NCI-H146 treated with DMSO at 0.1 percent for 48 hours (cell line): ENCODE measurements at regions not wholly inside any gene's neighbourhood (a gene's known extent, or its start where the extent isn't known, plus 50 kb on each side); places are given as distances from the start of the nearest gene placed in this dataset.

Experiments used
- DNase-seq: peaks from one replicate; lab custom pipeline; 2025; ENCODE audit not compliant: unreplicated experiment; lab: John Stamatoyannopoulos, UW

DNA sequence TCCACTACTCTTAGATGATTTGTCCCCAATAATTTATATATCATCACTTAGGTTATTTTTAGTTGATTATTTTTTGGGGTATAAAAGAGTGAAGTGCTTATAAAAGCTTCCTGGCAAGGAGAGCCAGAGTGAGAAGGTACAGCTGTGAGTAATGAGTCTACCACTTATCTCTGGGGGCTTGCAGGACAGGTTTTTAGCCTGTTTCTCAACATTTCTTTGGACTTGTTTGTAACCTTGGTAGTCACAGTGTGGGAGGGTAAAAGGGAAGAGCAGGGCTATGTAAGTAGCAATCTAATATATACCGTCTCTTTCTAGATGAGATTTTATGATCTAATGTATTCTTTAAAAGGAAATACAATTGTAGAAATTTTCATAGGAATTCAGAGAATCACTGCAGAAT lies 321.3 kb upstream of the GOLIM4 start:
- no peak for DNase-seq

DNA sequence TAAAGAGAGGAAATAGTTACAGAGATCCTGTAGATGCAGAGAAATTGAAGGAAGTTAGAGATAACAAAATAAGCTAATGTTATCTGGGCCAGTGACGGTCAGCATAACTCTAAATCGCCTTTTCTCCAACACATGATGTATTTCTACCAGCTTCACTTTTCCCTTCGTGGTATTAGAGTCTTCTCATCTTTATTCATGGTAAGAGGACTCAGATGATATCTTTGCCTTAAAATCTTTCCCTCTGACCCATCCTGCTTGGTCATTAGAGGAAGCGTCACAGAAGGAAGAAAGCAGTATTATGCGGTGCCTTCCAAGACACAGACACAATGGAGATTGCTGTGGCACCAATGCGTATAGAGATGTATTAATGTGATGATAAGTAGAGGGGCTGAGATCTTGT lies 320.7 kb upstream of the GOLIM4 start:
- DNase-seq: no peak

DNA sequence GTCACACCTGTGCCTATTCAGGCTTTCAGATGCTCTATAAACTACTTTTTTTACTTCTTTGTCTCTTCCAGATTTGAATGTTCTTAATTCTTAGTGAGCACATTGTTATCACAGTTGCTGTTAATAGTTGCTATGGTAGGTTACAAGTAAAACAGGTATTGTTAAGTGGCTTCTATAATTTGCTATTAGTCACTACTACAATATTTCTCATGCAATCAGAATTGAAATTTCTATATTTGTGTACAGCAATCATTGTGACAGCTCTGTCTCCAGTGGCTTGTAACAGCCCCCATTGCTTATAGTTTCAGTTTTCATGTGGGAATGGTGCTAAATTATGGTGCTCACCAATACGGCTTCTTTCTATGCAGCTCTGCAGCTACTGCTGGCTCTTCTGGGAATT lies 318.4 kb upstream of the GOLIM4 start:
- no peak for DNase-seq

DNA sequence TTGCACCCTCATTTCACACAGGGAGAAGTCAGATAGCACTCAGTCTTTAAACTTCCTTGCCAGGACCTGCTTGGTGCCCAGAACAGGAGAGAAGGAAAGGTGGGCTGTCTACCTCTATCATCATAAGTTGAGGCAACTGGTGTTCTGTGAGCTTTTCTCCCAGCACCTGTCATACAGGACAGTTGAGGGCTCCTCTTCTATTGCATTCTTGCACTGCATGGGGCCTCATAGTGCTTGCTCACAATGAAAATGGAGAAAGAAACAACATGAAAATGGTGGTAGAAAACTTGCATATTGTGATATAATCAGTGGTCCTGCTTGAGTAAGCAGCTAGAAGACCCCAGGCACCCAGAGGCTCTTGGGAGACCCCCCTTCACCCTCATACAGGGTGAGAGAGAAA lies 311.7 kb upstream of the GOLIM4 start:
- DNase-seq: no peak

- DNase-seq: no peak
Measured at GRCh38 chr3:168405288-168405687, 309.6 kb upstream of the GOLIM4 start.

- DNase-seq: no peak
Measured at GRCh38 chr3:168398371-168399025, 302.8 kb upstream of the GOLIM4 start.

- no peak for DNase-seq
Measured at GRCh38 chr3:168396861-168397260, 301.1 kb upstream of the GOLIM4 start.

- DNase-seq: no peak
Measured at GRCh38 chr3:168395551-168395950, 299.8 kb upstream of the GOLIM4 start.

DNA sequence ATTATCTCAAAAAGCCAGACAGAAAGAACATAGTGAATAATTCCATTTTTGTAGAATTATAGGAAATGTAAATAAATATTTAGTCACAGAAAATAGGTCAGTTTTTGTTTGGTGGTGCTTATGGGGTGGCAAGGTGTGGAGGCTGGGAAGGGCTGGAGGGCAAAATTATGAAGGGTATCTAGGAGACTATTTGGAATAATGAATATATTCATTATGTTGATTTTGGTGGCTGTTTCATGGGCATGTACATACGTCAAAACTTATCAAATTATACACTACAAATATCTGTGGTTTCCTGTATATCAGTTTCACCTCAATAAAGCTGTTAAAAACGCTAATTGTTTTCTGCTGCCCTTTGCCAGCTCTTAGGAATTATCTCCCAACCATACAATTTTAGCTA lies 298.7 kb upstream of the GOLIM4 start:
- no peak for DNase-seq

DNA sequence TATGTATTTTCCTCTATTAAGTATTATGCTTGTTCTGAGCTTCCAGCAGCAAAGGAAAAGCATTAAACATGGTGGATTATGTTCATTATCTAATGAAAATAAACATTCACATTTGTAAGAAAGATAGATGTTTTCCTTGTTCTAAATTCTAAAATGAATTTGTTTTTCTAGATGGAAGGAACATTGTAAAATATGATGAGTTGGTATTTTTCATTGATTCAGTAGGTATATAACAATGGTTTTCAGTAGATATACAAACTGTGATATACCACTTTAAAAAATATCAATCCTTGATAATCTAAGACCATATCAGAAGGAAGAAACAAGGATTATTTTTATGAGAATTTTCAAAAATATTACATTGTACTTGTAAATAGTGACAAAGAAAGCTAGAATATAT lies 290.6 kb upstream of the GOLIM4 start:
- no peak for DNase-seq

- no peak for DNase-seq
Measured at GRCh38 chr3:168384990-168385389, 289.3 kb upstream of the GOLIM4 start.

GRCh38 chr3:168383573-168383972 lies 287.8 kb upstream of the GOLIM4 start:
- DNase-seq: no peak

DNA sequence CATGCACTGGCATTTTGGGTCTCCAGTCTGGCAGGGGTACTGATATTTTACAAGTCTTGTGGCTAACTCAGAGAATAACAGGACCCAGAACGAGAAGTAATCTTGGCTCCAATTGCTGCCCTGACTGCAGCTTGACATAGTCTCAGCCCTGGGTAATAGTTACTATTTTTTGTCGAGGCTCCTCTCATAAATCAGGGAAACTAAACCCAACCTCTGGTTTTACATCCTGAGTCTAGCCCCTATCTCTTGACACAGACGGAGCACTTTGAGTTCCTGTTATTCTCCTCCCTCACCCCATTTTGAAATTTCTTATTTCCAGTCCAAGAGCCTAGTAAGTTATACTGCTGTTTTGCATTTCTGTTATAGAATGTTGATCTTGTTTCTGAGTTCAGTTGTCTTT lies 276.1 kb upstream of the GOLIM4 start:
- DNase-seq: no peak

- DNase-seq: no peak
Measured at GRCh38 chr3:168364967-168365366, 269.2 kb upstream of the GOLIM4 start.

- no peak for DNase-seq
Measured at GRCh38 chr3:168362661-168363247, 267.0 kb upstream of the GOLIM4 start.

- DNase-seq: no peak
Measured at GRCh38 chr3:168362156-168362555, 266.4 kb upstream of the GOLIM4 start.

GRCh38 chr3:168360993-168361392 lies 265.3 kb upstream of the GOLIM4 start:
- DNase-seq: no peak

DNA sequence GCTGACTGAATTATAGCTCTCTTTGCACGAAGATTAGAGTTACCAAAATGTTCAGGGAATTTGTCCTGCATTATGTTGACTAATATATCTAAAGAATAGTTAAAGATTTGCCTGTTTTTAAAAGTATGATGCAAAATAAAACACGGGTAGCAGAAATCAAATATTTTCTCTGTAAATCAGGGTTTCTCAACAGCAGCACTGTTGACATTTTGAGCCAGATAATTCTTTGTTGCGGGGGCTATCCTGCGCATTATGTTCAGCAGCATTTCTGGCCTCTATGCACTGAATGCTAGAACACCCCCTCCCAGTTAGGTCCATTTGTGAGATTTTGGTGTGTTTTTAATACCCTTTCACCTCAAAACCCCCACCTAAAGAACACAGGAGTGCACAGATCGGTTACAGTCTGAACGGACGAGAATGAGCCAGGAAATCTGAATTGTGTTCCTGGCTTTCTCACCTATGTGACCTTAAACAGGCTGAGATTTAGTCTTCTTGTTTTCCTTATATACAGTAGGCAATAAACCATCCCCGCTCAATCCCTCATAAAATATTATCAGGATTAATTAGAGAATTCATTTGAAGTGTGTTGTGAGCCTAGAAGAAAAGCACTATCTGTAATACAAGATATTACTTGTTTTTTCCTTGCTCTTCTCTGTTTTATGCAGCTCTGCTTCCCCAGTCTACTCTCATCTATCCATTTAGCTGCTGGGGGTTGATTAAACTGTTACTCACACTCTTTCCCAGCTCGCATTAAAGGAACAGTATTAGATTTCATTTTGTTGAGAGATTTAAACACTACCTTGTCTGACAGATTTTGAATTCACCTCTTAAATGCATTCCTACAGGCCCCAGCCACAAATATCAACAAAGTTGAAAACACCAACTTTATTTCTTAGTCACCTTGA lies 247.5 kb upstream of the GOLIM4 start:
- no peak for DNase-seq

DNA sequence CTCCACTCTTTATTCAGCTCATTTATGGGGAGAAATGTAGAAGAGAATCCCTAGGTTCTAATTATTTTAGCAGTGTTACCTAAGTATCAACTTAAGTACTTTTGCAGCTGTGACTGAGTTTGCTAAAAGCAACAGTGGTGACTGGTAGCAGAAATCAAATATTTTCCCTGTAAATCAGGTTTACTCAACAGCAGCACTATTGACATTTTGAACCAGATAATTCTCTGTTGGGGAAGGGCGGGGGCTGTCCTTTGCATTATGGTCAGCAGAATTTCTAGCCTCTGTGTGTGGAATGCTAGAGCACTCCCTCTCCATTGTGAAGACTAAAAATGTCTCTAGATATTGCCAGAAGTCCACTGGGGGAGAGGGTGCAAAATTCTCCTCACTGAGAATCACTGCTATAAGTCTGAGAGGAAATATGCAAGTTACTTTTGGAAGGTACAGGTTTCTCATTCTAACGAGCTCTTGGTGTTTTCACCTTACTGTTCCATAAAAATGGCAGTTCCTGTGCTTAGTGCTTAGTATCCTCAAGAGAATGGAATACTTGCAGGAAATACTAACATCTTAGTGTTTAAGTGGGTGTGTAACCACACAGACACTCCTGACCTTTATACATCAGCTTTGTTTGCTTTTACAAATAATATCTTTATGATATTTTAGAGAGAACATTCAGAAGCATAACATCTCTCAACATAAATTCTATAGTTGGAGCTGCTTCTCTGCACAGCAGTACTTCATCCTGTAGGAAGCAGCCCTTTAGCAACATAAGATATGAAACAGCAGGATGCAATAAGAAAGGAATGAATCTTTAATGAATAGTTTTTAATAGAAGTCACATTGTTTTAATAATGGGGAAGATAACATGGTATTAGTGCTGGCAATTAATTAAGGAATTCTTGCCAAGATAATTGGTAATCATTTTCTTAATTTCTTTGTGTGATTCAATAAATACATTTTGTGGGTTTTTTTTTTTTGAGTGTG lies 246.5 kb upstream of the GOLIM4 start:
- peak; percentile 75 for DNase-seq

GRCh38 chr3:168341192-168341815 lies 245.6 kb upstream of the GOLIM4 start:
- no peak for DNase-seq

DNA sequence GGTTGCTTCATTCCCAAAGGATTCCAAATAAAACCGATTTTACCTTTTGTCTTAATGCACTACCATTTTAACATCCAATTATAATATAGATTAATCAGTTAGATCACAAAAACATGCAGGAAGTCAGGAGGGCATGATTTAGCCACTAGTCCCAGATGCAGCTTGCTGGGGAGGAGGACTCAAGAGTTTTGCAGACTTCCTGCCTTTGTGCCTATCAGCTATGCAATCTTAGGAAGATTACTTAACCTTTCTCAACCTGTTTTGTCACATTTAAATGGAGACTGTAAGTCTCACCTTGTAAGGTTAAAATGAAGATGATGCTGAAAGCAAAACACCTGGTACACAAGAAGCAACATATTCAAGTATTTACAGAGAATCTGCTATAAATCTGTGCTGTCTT lies 242.4 kb upstream of the GOLIM4 start:
- DNase-seq: no peak
